ENCODE measurements at regions not wholly inside any gene's neighbourhood (a gene's known extent, or its start where the extent isn't known, plus 50 kb on each side); places are given as distances from the start of the nearest gene placed in this dataset.

GRCh38 chr9:94160594-94161501 lies 76.6 kb downstream of the PTPDC1 start:
- no peaks in the 10 kb centered on the region for H3K27me3 ChIP-seq (ENCODE audit: control insufficient read depth in 4 of 4, insufficient read depth in 4 of 4, low read length in 3 of 4)
- TF ChIP-seq HNF4A (conservative IDR thresholded peaks at IDR 0.05) = no peak
- TF ChIP-seq ATF3 (IDR thresholded peaks at IDR 0.05) = no peak
- TF ChIP-seq TAF1 (conservative IDR thresholded peaks at IDR 0.05) = no peak
- no peak for TF ChIP-seq SP1 (IDR thresholded peaks at IDR 0.05)
- no peak for TF ChIP-seq FOXA1 (IDR thresholded peaks at IDR 0.05)
- TF ChIP-seq NR2F2 (IDR thresholded peaks at IDR 0.05) = no peak
- no peak for TF ChIP-seq CTCF (IDR thresholded peaks at IDR 0.05; ENCODE audit: low read depth, low read length, missing input control)
- TF ChIP-seq RAD21 (IDR thresholded peaks at IDR 0.05) = no peak
- no peak for TF ChIP-seq MAX (IDR thresholded peaks at IDR 0.05)
- no peak overlapping the region for H3K9ac ChIP-seq (ENCODE audit: low read depth in 1 of 2, low read length in 2 of 2)
- H3K9me3 ChIP-seq (ENCODE audit: control insufficient read depth in 4 of 4, low read length in 3 of 4) = no peaks in the 10 kb centered on the region
- no peaks in the 10 kb centered on the region for H3K36me3 ChIP-seq (ENCODE audit: control insufficient read depth in 4 of 4, insufficient read depth in 3 of 4, low read depth in 1 of 4, low read length in 3 of 4)
- no peak overlapping the region for H3K27ac ChIP-seq (ENCODE audit: low read depth in 1 of 2, low read length in 2 of 2)
- 93% methylated on average over 11 of the region's 11 CpGs for WGBS
- DNase-seq (ENCODE audit: low spot score) = no peak
- peaks cover 0 to 12% (median under 1%) of the 10 kb centered on the region in 4 donors for H3K4me1 ChIP-seq (ENCODE audit: control insufficient read depth in 4 of 4, insufficient read depth in 4 of 4, low read length in 3 of 4)
- H3K4me3 ChIP-seq (ENCODE audit: low read depth in 1 of 3, low read length in 3 of 3) = no peak overlapping the region

GRCh38 chr9:94161673-94162072 lies 77.4 kb downstream of the PTPDC1 start:
- no peak for DNase-seq (ENCODE audit: low spot score)
- Histone ChIP-seq H3K27me3 (ENCODE audit: control insufficient read depth in 4 of 4, insufficient read depth in 4 of 4, low read length in 3 of 4) (no peaks in the 10 kb centered on the region), H3K9me3 (ENCODE audit: control insufficient read depth in 4 of 4, low read length in 3 of 4) (no peaks in the 10 kb centered on the region), H3K36me3 (ENCODE audit: control insufficient read depth in 4 of 4, insufficient read depth in 3 of 4, low read depth in 1 of 4, low read length in 3 of 4) (no peaks in the 10 kb centered on the region), H3K27ac (ENCODE audit: low read depth in 1 of 2, low read length in 2 of 2) (no peak overlapping the region), H3K4me3 (ENCODE audit: low read depth in 1 of 3, low read length in 3 of 3) (no peak overlapping the region), H3K9ac (ENCODE audit: low read depth in 1 of 2, low read length in 2 of 2) (no peak overlapping the region), H3K4me1 (ENCODE audit: control insufficient read depth in 4 of 4, insufficient read depth in 4 of 4, low read length in 3 of 4) (peaks cover 0 to 10% (median under 1%) of the 10 kb centered on the region in 4 donors)
- 89% methylated on average over 8 of the region's 8 CpGs for WGBS
- TF ChIP-seq YY1 (IDR thresholded peaks at IDR 0.05) = no peak
- TF ChIP-seq MAX (IDR thresholded peaks at IDR 0.05) = no peak
- no peak for TF ChIP-seq FOXA2 (IDR thresholded peaks at IDR 0.05)
- no peak for TF ChIP-seq TAF1 (conservative IDR thresholded peaks at IDR 0.05)
- TF ChIP-seq ATF3 (IDR thresholded peaks at IDR 0.05) = no peak
- no peak for TF ChIP-seq ZBTB33 (IDR thresholded peaks at IDR 0.05)
- TF ChIP-seq EGR1 (IDR thresholded peaks at IDR 0.05; ENCODE audit: low read depth in 2 of 2) = no peak
- no peak for TF ChIP-seq REST (IDR thresholded peaks at IDR 0.05)
- no peak for TF ChIP-seq SP1 (IDR thresholded peaks at IDR 0.05)

Measured in liver (tissue), 8 donors.